ENCODE measurements at regions not wholly inside any gene's neighbourhood (a gene's known extent, or its start where the extent isn't known, plus 50 kb on each side); places are given as distances from the start of the nearest gene placed in this dataset.

DNA sequence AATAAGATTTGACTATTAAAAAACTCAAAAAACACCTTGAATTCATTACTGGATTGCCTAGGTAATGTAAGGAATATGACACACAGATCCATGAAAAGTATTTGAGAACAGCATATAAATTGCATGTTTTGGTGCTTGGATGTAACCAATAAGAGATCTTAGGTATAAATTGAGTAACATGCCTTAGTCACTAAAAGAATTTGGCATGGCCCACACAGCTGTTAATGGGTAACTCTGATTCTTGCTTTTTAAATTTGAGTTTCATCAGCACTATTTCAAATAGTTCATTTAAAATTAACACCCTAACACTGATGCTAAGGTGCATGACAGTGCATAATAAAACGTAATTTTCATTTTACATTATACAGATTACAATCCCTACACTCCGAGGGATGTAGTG is 779.3 kb upstream of the WWC1 start:
- 46 to 55% methylated on average over 2 of the region's 2 CpGs for whole genome bisulfite sequencing, 2 donors
- TF ChIP-seq, protein P1, sequence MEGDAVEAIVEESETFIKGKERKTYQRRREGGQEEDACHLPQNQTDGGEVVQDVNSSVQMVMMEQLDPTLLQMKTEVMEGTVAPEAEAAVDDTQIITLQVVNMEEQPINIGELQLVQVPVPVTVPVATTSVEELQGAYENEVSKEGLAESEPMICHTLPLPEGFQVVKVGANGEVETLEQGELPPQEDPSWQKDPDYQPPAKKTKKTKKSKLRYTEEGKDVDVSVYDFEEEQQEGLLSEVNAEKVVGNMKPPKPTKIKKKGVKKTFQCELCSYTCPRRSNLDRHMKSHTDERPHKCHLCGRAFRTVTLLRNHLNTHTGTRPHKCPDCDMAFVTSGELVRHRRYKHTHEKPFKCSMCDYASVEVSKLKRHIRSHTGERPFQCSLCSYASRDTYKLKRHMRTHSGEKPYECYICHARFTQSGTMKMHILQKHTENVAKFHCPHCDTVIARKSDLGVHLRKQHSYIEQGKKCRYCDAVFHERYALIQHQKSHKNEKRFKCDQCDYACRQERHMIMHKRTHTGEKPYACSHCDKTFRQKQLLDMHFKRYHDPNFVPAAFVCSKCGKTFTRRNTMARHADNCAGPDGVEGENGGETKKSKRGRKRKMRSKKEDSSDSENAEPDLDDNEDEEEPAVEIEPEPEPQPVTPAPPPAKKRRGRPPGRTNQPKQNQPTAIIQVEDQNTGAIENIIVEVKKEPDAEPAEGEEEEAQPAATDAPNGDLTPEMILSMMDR (IDR thresholded peaks at IDR 0.05): no peak
- TF ChIP-seq POLR2A (IDR thresholded peaks at IDR 0.05): no peak

DNA sequence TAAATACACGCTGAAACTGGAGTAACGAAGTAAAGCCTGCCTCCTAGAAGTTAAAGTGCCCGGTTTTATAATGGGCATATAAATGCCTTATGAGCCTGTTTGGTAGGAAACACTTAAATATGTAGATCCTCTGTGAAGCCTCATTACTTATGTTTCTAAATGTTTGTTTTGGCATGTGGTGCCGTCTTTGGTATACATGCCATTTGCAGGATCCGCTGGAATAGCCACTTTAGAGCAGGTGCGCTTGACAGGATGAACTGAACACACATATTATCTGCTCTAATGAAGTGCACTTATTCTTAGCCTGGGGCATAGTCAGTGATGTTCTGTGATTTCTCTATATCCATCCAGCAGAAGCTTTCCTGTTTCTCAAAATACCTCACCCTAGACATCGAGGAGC is 778.1 kb upstream of the WWC1 start:
- Histone ChIP-seq H3K27ac (no peak overlapping the region), H3K4me1 (no peaks in the 10 kb centered on the region), H3K36me3 (replicated peaks in 1 of 2; ENCODE audit: insufficient read depth in 1 of 2, low read depth in 2 of 2) (no peaks in the 10 kb centered on the region), H3K4me3 (no peak overlapping the region), H3K9me3 (no peaks in the 10 kb centered on the region), H3K27me3 (no peaks in the 10 kb centered on the region)
- TF ChIP-seq, protein P1 (IDR thresholded peaks at IDR 0.05): no peak
- no peak for TF ChIP-seq POLR2A (IDR thresholded peaks at IDR 0.05)
- DNase-seq: no peak
- 61 to 68% methylated on average over 7 of the region's 7 CpGs for WGBS, 2 donors
- ATAC-seq: no peak
- intact Hi-C loops (cut with DNase I): no loop called here

More for the DNA sequence above, 779.3 kb upstream of the WWC1 start:
- ATAC-seq (no peak), DNase-seq (no peak)
- Histone ChIP-seq H3K27me3 (no peaks in the 10 kb centered on the region), H3K4me1 (no peaks in the 10 kb centered on the region), H3K4me3 (no peak overlapping the region), H3K27ac (no peak overlapping the region), H3K36me3 (replicated peaks in 1 of 2; ENCODE audit: insufficient read depth in 1 of 2, low read depth in 2 of 2) (no peaks in the 10 kb centered on the region), H3K9me3 (no peaks in the 10 kb centered on the region)
- intact Hi-C loops (cut with DNase I): no loop called here

DNA sequence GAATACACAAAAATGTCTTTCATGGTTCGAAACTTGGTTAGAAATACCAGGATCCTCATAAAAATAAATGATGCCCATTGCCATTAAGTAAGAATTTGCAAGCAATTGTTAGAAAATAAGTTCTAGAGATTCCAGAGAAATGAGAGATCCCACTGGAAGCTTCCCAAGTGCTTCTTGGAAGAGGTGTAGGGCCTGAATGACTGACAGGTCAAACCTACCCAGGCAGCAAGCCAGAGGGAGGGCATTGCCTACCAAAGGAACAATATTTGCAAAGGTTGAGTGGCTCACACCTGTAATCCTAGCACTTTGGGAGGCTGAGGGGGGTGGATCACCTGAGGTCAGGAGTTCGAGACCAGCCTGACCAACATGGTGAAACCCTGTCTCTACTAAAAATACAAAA is 777.0 kb upstream of the WWC1 start:
- TF ChIP-seq POLR2A (IDR thresholded peaks at IDR 0.05): no peak
- TF ChIP-seq, protein P1 (IDR thresholded peaks at IDR 0.05): no peak
- no peaks in the 10 kb centered on the region for H3K36me3 ChIP-seq (replicated peaks in 1 of 2; ENCODE audit: insufficient read depth in 1 of 2, low read depth in 2 of 2)
- no peak overlapping the region for H3K4me3 ChIP-seq
- intact Hi-C loops (cut with DNase I): no loop called here
- H3K4me1 ChIP-seq: no peaks in the 10 kb centered on the region
- no peak for ATAC-seq
- 86 to 90% methylated on average over 2 of the region's 2 CpGs for WGBS, 2 donors
- H3K27me3 ChIP-seq: no peaks in the 10 kb centered on the region
- DNase-seq: no peak
- H3K27ac ChIP-seq: no peak overlapping the region
- H3K9me3 ChIP-seq: no peaks in the 10 kb centered on the region

DNA sequence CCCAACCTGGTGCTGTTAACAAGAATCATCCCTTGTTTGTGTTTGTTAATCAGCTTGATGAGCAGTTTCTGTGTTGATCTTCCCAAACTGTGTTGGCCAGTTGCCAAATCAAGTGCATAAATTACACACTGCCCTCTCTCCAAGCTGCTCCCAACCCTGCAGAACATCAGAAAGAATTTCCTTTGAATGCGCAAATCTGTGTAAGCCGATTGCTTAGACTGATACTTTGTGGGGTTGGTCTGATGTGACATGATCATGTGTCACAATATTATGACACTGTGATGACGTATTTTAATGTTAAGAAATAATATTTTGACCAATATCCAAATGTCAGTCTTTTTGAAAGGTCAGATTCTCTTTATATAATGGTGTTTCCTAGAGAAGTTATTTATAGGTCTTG is 766.4 kb upstream of the WWC1 start:
- no peaks in the 10 kb centered on the region for H3K27me3 ChIP-seq
- no peaks in the 10 kb centered on the region for H3K9me3 ChIP-seq
- intact Hi-C loops (cut with DNase I): no loop called here
- 81 to 83% methylated on average over 3 of the region's 3 CpGs for WGBS, 2 donors
- no peak overlapping the region for H3K4me3 ChIP-seq
- ATAC-seq: no peak
- DNase-seq: no peak
- no peak overlapping the region for H3K27ac ChIP-seq
- H3K36me3 ChIP-seq (replicated peaks in 1 of 2; ENCODE audit: insufficient read depth in 1 of 2, low read depth in 2 of 2): no peaks in the 10 kb centered on the region
- H3K4me1 ChIP-seq: no peaks in the 10 kb centered on the region
- TF ChIP-seq, protein P1 (IDR thresholded peaks at IDR 0.05): no peak
- no peak for TF ChIP-seq POLR2A (IDR thresholded peaks at IDR 0.05)

DNA sequence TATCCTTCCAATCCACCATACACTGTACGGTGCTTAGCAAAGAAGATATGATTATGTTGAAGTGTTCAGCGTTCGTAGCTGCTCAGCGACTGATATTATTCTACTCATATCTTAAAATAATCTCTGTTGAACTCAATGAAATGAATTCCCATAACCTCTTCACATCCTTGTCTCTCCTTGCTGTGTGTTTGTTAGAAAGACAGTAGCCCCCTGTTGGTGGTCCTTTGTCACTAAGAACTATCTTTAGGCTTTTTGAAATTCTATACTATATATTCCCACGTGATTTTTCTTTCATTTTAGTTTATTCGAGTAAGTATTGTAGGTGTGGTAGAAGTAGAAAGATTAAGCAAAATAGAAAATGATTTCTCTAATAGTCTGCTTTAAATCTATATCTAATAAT is 762.8 kb upstream of the WWC1 start:
- 78 to 80% methylated on average over 6 of the region's 6 CpGs for WGBS, 2 donors
- intact Hi-C loops (cut with DNase I): no loop called here
- ATAC-seq (no peak), DNase-seq (no peak)
- no peaks in the 10 kb centered on the region for H3K9me3 ChIP-seq
- no peak overlapping the region for H3K4me3 ChIP-seq
- no peaks in the 10 kb centered on the region for H3K4me1 ChIP-seq
- no peaks in the 10 kb centered on the region for H3K36me3 ChIP-seq (replicated peaks in 1 of 2; ENCODE audit: insufficient read depth in 1 of 2, low read depth in 2 of 2)
- H3K27ac ChIP-seq: no peak overlapping the region
- H3K27me3 ChIP-seq: no peaks in the 10 kb centered on the region
- TF ChIP-seq, protein P1 (IDR thresholded peaks at IDR 0.05): no peak
- no peak for TF ChIP-seq POLR2A (IDR thresholded peaks at IDR 0.05)
